GM12872 (cell line): ENCODE measurements at regions not wholly inside any gene's neighbourhood (a gene's known extent, or its start where the extent isn't known, plus 50 kb on each side); places are given as distances from the start of the nearest gene placed in this dataset.

Experiments used
- TF ChIP-seq, protein P1 (sequence below): IDR thresholded peaks from 3 replicates; pipeline ENCODE4 v1.5.1; 2011; ENCODE audit warnings: low read depth, mild to moderate bottlenecking, low read length, moderate library complexity; ENCODE audit not compliant: insufficient read depth

DNA sequence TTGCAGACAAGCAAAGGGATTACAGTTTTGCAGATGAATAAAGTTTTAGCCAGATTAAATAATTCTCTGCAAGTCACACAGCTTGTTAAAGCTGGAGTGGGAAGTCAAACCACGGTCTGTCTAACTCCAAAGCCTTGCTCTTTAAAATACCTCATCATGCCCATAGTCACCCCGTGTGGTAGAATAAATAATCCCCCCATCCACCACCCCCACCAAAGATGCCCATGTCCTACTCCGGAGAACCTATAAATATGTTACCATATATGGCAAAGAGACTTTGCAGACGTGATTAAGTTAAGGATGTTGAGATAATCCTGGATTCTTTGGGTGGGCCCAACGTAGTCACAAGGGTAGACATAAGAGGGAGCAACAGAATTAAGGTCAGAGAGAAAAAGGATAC is 118.7 kb downstream of the BEND2 start:
- TF ChIP-seq, protein P1, sequence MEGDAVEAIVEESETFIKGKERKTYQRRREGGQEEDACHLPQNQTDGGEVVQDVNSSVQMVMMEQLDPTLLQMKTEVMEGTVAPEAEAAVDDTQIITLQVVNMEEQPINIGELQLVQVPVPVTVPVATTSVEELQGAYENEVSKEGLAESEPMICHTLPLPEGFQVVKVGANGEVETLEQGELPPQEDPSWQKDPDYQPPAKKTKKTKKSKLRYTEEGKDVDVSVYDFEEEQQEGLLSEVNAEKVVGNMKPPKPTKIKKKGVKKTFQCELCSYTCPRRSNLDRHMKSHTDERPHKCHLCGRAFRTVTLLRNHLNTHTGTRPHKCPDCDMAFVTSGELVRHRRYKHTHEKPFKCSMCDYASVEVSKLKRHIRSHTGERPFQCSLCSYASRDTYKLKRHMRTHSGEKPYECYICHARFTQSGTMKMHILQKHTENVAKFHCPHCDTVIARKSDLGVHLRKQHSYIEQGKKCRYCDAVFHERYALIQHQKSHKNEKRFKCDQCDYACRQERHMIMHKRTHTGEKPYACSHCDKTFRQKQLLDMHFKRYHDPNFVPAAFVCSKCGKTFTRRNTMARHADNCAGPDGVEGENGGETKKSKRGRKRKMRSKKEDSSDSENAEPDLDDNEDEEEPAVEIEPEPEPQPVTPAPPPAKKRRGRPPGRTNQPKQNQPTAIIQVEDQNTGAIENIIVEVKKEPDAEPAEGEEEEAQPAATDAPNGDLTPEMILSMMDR = no peak

DNA sequence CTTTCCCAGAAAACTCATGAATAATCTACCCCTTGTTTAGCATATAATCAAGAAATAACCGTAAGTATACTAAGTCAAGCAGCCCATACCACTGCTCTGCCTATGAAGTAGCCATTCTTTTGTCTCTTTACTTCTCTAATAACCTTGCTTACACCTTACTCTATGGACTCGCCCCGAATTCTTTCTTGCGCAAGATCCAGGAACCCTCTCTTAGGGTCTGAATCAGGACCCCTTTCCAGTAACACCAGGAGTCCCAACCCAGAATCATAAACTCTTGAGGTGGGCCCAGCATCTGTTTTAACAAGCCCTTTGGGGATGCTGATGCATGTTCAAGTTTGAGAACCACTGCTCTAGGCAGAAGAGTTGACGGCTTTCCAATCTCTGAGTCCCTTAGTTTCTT is 119.6 kb downstream of the BEND2 start:
- TF ChIP-seq, protein P1 = no peak

DNA sequence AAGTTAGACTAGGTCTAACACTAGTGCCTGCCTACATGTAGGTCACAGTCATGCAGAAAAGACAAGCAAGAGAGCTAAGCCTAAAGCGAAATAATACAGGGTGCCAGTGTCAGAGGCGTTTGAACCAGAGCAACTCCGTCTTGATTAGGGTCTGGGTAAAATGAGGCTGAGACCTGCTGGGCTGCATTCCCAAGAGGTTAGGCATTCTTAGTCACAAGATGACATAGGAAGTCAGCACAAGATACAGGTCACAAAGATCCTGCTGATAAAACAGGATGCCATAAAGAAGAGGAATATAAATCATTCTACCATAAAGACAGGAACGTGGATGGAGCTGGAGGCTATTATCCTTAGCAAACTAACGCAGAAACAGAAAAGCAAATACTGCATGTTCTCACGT is 120.9 kb downstream of the BEND2 start:
- TF ChIP-seq, protein P1 = no peak

DNA sequence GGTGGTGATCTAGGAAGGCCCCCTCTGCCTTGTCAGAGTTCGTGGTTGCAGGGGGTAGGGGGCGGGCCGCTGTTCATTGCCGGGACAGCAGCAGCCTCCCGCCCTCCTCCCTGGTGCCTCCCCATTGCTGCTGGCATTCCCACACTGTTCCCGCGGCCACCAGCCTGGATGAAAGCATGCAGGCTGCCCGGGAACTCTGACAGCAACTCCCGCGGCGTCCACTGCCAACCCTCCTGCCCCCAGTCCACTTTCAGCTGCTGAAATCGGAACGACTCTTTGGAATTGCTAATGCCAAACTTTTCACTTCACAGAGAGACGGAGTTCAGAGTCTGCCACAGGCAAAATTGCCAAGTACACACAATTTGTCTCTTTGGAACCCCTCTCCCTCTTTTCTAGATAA is 121.9 kb downstream of the BEND2 start:
- TF ChIP-seq, protein P1 = no peak

DNA sequence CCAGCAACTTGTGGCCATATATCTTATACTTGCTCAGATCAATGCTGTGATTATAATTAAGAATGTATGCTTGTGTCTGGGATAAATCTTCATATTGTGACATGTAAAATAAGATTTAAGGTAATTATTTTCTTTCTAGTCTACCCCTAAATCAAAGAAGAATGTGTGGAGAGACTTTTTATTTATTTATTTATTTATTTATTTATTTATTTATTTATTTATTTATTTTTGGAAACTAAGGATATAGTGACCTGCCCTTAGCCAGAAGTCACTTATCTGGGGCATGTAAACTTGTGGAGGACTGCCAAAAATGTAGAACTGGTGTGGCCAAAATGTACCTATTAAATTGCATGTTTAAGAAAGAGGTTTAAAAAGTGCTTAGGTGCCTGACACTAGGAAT is 144.3 kb downstream of the BEND2 start:
- TF ChIP-seq, protein P1 = no peak

DNA sequence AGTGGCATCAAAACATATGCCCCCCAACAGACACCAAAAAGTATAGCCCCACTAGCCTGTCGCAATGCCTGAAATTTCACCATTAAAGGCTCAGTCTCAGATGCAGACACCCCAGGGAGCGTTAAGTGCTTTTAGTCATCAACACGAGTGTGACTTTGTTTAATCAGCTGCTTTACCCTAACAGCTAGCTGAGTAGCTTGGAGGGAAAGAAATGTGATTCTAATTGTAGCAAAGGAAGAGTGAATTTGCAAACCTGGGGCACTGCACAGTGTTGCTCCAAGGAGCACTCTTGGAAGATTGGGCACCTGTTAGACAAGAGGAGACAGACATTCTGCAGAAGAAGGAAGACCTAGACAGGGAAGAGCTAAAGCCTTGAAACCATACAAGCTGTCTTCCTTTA is 145.1 kb downstream of the BEND2 start:
- TF ChIP-seq, protein P1 = no peak

DNA sequence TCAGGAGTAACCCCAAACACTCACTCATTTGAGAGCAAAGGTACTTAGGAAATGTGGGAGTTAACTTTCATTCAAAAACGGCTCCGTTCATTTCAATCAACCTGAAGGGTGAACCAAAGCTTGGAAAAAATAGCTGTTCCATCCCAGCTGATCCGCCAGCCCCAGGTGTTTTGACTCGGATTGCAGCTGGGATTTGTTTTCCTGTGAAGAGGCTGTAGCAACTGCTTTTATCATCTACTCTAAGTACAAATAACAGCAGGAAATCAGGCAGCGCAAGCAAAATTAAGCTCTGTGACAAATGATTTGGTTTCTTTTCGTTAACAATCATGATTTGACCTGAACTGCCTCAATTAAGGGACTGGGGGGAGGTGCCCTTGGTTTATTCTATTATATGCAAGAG is 154.7 kb downstream of the BEND2 start:
- TF ChIP-seq, protein P1 = no peak

DNA sequence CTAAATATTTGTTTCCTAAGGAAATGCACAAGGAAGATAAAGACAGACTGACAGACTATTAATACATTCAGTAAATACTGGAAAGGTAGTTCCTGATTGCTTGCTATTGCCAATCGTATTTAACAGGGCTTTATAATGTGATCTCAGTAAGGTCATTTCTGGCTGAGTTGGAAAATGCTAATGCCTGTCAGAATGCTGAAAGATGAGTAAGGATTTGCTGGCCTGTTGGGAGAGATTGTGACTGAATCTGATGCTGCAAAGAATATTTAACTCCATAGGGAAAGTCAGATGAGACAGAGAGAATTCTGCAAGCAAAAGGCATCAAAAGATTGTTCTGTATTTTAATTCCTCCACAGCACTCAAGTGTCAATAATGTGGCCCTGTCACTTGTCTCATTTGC is 169.0 kb downstream of the BEND2 start:
- TF ChIP-seq, protein P1 = no peak
